Testis (tissue), 2 donors: ENCODE measurements at regions not wholly inside any gene's neighbourhood (a gene's known extent, or its start where the extent isn't known, plus 50 kb on each side); places are given as distances from the start of the nearest gene placed in this dataset.

Experiments
- DNase-seq: peaks from one replicate; pipeline ENCODE4 v3.0.0-alpha.2; 2019
- H3K27ac ChIP-seq, 2 donors: fragments of 200-600 bp; sonication (generic); one replicate each; pipeline ENCODE4 v1.5.1; 2019
- H3K27me3 ChIP-seq: fragments of 200-600 bp; sonication (generic); one replicate; pipeline ENCODE4 v1.5.1; 2019
- H3K36me3 ChIP-seq: fragments of 200-600 bp; sonication (generic); one replicate; pipeline ENCODE4 v1.5.1; 2017; ENCODE audit warnings: low read depth; ENCODE audit errors: missing control alignments
- H3K4me1 ChIP-seq: fragments of 200-600 bp; sonication (generic); one replicate; pipeline ENCODE4 v1.5.1; 2019
- H3K4me3 ChIP-seq, 2 donors: fragments of 200-600 bp; sonication (generic); one replicate each; pipeline ENCODE4 v1.5.1; 2017 to 2019
- H3K9me3 ChIP-seq: fragments of 200-600 bp; sonication (generic); one replicate; pipeline ENCODE4 v1.5.1; 2017
- CTCF ChIP-seq, 3 experiments: fragments of 450-650 bp in 2 of 3; fragments of 200-600 bp in 1 of 3; sonication (generic) in 1 of 3; IDR thresholded peaks; one replicate each; pipeline ENCODE4 v1.5.1; 2016 to 2019; ENCODE audit warnings: antibody characterized with exemption in 3 of 3, mild to moderate bottlenecking in 2 of 3, moderate library complexity in 1 of 3
- POLR2A ChIP-seq: fragments of 450-650 bp; IDR thresholded peaks from one replicate; pipeline ENCODE4 v1.6.1; 2017; ENCODE audit warnings: antibody characterized with exemption, mild to moderate bottlenecking, moderate library complexity
- WGBS, 2 donors: methylation state at CpG; one replicate each; pipeline ENCODE4 v1.1.5; 2018; 5-methylcytosine and 5-hydroxymethylcytosine counted together
- intact Hi-C: fragments of 100-400 bp; cut with DNase I; formaldehyde crosslinking; loops from one replicate; pipeline ENCODE4 v1.15.1; 2023; ENCODE audit warnings: low total_unique reads

DNA sequence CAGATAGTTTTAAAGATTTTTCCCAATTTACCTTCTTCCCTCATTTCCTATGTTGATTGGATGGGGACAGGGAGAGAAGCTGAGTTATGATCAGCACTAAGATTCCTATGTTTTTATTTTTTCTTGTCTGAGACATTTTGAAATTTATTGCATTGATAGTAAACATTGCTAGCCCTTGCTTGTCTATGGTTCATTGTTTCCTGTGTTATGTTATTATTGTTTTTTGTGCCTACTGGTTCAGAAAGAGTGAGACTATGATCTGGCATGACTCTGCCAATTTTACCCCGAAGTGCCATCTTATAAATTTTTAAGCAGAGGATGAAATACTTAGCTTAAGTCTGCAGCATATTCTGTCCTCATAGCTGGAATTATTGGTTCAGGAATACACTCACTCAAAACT lies 478.5 kb downstream of the MBD2 start:
- no peaks in the 10 kb centered on the region for H3K36me3 ChIP-seq
- H3K4me1 ChIP-seq, result no peaks in the 10 kb centered on the region
- no peaks in the 10 kb centered on the region for H3K9me3 ChIP-seq
- no peak overlapping the region for H3K27ac ChIP-seq
- TF ChIP-seq POLR2A (no peak), CTCF (IDR thresholded peaks at IDR 0.05) (no peak)
- WGBS, 2 donors, result 45 to 97% methylated on average over 1 of the region's 1 CpG
- no peak overlapping the region for H3K4me3 ChIP-seq
- DNase-seq, result no peak
- no peaks in the 10 kb centered on the region for H3K27me3 ChIP-seq
- intact Hi-C loops, result no loop called here

GRCh38 chr18:53745224-53745967 lies 479.1 kb downstream of the MBD2 start:
- intact Hi-C loops, result no loop called here
- 61 to 68% methylated on average over 5 of the region's 5 CpGs for WGBS, 2 donors
- TF ChIP-seq CTCF (IDR thresholded peaks at IDR 0.05) (no peak), POLR2A (no peak)

DNA sequence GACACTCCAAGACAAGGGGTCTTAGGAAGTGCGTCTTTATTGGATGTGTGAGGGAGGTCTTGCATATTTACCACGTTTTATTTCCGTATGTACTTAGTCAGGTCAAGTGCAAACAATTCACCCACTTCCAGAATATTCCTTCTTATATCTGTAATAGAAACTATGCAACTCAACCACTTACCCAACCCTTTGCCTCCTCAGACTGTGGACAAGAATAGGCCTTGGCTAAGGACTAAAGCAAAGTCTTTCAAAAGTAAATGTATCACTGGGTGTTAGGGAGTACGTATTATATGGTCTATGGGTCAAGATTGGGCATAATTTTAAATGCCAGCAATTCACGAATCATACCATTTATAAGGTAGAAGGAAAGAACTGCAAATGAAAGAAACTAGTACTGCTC lies 484.8 kb downstream of the MBD2 start:
- intact Hi-C loops, result no loop called here
- no peak for TF ChIP-seq POLR2A
- TF ChIP-seq CTCF (IDR thresholded peaks at IDR 0.05), result no peak
- Histone ChIP-seq H3K9me3 (no peaks in the 10 kb centered on the region), H3K4me3 (no peak overlapping the region), H3K4me1 (no peaks in the 10 kb centered on the region), H3K27ac (no peak overlapping the region), H3K27me3 (no peaks in the 10 kb centered on the region), H3K36me3 (no peaks in the 10 kb centered on the region)
- WGBS, 2 donors, result 69 to 76% methylated on average over 5 of the region's 5 CpGs
- no peak for DNase-seq

More at GRCh38 chr18:53745224-53745967, 479.1 kb downstream of the MBD2 start:
- Histone ChIP-seq H3K4me3 (no peak overlapping the region), H3K9me3 (no peaks in the 10 kb centered on the region), H3K27ac (no peak overlapping the region), H3K36me3 (no peaks in the 10 kb centered on the region), H3K27me3 (no peaks in the 10 kb centered on the region), H3K4me1 (no peaks in the 10 kb centered on the region)
- DNase-seq, result no peak

GRCh38 chr18:53735526-53735925 lies 488.9 kb downstream of the MBD2 start:
- intact Hi-C loops, result no loop called here
- no peaks in the 10 kb centered on the region for H3K27me3 ChIP-seq
- 69 to 80% methylated on average over 1 of the region's 1 CpG for WGBS, 2 donors
- DNase-seq, result no peak
- H3K36me3 ChIP-seq, result no peaks in the 10 kb centered on the region
- no peaks in the 10 kb centered on the region for H3K9me3 ChIP-seq
- H3K4me3 ChIP-seq, result no peak overlapping the region
- H3K27ac ChIP-seq, result no peak overlapping the region
- TF ChIP-seq CTCF (IDR thresholded peaks at IDR 0.05) (no peak), POLR2A (no peak)
- H3K4me1 ChIP-seq, result no peaks in the 10 kb centered on the region

GRCh38 chr18:53715243-53715853 lies 509.1 kb downstream of the MBD2 start:
- DNase-seq, result no peak
- Histone ChIP-seq H3K4me3 (no peak overlapping the region), H3K27me3 (no peaks in the 10 kb centered on the region), H3K4me1 (no peaks in the 10 kb centered on the region), H3K9me3 (no peaks in the 10 kb centered on the region), H3K27ac (no peak overlapping the region), H3K36me3 (no peaks in the 10 kb centered on the region)
- TF ChIP-seq POLR2A, result no peak
- no peak for TF ChIP-seq CTCF (IDR thresholded peaks at IDR 0.05)
- intact Hi-C loops, result no loop called here
- 46 to 59% methylated on average over 3 of the region's 3 CpGs for WGBS, 2 donors
